ENCODE measurements at regions not wholly inside any gene's neighbourhood (a gene's known extent, or its start where the extent isn't known, plus 50 kb on each side); places are given as distances from the start of the nearest gene placed in this dataset.

DNA sequence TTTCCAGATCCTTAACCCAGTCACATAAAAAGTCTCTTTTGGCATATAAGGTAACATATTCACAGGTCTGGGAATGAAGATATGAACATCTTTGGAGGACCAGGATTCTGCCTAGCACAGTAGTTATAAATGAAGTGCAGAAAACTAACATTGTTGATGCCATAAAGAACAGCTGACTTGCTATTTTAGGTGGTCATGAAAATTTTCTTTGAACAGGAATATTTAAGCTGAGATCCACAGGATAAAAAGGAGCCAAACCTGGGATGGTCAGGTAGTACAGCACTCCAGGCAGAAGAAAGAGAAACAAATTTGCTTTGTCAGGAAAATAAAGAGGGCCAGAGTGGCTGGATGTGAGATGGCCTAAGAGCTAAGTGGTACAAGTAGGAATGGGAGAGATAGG is 80.0 kb downstream of the CENPW start:
- no peak for DNase-seq

DNA sequence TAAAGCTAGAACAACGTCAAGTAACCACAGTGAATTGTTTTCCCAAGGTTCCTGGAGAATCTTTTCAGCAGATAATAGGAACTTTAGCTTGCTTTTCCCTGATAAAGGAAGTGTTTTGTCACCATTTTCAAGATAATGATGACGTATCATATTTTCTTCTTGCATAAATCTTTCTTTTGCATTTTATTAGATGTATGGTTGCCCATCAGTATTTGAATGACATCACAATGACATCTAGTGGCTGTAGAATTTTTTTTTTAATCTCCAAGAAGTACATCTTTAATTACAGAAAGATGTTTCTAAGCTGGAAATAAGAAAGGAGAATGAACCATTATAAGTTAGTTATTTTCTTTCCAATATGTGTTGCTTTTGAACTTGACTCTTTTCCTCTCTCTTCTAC is 83.0 kb downstream of the CENPW start:
- no peak for DNase-seq

DNA sequence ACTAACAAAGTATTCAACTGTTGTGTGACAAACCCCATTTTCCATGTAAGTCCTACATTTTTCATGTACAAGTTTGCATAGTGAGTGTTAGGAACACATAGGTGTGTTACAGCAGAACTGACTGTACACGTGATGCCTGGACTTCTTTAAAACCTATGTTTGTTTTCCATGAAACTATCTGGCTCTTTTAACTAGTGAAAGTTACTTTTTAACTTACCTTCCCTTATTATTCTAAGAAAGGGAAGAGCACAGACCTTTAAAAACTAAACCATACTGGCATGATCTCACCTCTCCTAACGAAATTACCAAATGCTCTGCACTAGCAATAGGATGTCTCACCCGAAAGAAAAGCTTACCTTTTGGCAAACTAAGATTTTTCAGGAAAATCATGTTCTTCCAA is 87.8 kb downstream of the CENPW start:
- DNase-seq: no peak

DNA sequence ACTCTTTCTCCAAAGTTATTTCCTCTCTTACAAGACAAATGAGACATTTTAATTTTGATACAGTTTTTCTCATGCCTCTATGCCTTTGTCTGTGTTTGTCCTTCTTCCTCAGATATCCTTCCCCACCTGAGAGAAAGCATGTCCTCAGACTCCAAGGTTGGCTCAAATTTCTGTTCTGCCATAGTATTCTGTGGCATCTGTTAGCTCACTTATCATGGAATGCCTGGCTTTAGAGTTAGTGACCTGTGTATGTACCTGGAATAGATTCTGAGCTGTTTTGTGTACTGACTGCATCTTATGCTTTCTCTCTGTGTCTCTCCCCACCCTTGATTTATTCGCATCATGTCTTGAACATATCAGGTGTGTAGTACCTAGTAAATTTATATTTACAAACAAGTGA is 90.0 kb downstream of the CENPW start:
- no peak for DNase-seq

DNA sequence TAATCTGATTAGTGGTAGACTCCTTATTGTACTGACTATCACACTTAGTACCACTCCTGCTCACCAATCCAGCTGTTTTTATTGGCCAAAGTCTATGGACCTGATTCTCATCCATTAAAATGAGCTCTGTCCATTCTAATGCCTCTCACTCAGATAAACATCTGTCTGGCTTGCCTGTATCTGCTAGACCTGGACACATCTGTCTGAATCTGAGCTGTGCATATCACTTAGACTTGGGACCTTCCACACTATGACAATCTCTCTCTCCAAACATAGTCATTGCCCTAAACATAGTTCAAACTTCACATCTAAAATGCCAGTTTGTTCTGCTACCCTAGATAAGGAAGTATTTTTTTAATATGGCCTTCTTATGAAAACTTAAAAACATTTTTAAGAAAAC is 92.6 kb downstream of the CENPW start:
- no peak for DNase-seq

DNA sequence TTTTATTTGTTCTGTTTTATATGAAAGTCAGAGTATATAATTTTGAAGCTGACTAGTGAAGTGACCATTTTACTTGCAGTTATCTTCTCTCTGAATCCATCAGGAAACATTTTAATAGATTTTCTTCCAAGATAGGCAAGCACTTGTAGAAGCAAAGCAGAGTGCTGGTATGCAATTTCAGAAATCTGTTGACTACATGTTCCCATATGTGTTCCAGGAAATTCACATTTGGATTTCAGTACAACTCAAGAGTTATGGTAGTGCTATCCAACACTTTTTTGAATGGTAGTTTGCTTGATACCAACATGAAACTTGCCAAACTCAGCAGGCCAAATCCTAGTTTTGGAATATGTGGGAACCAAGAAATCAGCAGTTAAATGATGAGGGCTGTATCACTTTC is 94.0 kb downstream of the CENPW start:
- DNase-seq: no peak

DNA sequence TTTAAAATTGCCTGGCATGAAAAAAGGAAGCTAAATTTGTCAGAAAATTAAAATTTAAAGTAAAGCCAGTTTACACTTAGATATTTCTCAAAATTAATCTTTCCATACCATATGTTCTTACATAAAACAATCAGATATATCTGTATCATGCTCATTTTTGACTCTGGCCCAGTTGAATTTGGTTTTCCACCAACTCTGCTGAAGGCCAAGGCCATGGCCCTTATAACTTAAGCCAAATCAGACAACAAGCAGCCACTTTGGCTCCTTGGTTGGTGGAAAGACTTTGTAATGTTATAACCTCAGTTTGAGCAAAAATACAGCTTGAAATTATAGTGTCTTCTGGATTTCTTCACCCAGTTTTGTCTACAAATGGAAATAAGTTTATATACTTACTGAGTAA is 97.3 kb downstream of the CENPW start:
- no peak for DNase-seq

DNA sequence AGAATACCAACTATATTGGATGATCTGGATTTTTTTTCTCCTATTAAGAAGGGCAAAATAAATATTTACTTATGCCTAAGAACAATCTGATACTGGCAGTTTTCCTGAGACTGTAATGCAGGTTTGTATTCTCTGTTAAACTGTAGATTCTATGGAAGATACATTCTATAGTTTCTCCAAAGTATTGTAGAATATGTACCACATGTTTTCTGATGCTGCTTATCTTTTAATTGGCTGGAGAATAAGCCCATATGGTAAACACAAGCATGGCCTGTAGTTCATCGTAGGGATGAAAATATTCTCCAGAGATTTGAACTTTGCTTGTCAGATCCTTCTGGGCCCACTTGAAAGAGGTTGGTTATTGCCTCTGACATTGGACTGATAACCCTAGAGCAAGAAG is 99.1 kb downstream of the CENPW start:
- DNase-seq: no peak

DNA sequence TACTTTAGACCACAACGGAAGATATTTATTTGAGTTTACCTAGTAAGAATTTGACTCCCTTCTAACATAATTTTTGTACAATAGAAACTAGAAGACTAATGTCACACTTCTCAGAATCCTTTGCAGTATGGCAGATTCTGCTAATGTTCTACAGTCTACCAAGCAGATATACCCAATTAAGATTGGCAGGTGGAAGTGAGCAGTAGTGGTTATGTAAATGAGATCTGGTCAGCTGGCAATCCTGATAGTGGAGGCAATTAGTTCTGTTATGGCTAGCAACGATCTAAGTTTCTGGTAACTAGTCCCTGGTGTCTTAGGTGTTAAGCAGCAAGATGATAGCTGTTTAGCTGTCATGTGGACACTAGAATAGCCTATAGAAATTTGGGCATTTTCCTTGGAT is 101.0 kb downstream of the CENPW start:
- no peak for DNase-seq

DNA sequence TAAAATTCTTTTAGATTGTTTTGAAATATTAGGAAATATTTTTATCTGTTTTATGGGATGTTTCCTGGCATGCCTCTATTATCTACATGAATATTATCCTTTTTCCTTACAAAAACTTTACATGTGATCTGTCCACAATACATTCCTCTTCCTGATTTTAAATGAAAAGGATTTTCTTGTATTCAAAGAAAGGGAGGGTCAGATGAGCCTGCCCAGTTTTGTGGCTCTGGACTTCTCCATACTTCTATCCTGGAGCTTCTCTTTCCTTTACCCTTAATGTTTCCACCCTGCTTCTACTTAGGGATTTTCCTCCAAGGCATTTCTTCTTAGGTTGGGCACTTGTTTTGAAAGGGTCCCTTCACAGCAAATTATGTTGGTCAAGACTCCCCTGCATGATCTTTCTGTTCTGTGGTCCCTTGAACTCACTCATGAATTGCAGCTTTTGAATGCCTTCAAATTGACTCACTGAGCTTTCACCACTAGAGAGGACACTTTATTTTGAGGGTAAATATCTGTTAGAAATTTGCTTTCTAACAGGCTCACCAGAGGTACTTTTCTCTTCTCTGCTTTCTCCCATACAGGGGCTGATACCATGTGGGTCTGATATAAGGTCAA is 104.9 kb downstream of the CENPW start:
- no peak for DNase-seq

DNA sequence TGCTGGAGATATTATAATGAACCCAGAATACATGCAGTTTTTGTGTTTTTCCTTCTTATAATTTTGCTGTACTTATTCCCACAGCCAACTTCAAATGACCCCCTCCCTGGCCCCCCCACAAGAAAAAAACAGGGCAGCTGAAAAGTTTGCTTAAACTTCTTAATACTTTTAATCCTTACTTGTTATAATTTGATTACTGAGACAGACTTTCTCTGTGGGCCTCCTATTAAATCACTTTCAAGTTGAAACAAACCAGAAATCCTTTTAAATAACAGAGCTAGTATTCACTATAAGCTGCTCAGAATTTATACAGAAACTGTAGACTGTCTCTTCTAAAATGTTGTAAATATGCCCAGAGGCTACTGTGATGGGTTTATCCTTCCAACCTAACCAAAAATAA is 106.3 kb downstream of the CENPW start:
- DNase-seq: no peak

DNA sequence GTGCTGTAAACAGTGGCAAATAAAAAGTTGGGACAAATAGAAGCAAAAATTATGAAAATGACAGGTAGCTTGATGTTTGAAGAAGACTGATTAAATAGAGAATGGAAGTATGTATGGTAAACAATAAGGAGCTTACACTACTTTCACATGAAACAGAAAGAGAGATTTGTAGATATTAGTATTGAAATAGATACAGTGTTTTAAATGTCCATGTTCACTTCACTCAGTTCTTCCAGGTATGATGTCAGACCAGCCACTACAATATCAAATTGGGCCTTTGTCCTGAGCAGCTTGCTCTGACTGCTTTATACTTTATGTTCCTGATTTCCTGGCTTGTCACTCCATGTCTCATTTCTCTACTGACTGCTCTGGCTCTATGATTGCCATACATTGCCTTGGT is 107.5 kb downstream of the CENPW start:
- DNase-seq: no peak

DNA sequence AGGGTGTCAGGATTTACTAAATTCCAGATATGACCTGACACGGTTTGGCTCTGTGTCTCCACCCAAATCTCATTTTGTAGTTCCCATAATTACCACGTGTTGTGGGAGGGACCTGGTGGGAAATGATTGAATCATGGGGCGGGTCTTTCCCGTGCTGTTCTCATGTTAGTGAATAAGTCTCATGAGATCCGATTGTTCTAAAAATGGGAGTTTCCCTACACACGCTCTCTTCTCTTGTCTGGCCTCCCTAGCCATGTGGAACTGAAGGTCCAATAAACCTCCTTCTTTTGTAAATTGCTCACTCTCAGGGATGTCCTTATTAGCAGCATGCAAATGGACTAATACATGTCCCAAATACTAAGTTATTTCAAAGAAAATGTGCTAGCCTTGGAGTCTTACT is 121.1 kb downstream of the CENPW start:
- no peak for DNase-seq

DNA sequence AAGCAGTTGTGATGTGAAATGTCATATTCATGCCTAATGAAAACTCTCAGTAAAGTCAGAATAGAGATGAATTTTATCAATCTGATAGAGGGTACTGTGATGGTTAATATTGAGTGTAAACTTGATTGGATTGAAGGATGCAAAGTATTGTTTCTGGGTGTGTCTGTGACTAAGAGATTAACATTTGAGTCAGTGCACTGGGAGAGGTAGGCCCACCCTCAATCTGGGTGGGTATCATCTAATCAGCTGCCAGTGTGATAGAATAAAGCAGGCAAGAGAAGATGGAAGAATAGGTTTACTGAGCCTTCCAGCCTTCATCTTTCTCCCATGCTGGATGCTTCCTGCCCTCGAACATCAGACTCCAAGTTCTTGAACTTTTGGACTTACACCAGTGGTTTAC is 124.3 kb downstream of the CENPW start:
- DNase-seq: no peak

DNA sequence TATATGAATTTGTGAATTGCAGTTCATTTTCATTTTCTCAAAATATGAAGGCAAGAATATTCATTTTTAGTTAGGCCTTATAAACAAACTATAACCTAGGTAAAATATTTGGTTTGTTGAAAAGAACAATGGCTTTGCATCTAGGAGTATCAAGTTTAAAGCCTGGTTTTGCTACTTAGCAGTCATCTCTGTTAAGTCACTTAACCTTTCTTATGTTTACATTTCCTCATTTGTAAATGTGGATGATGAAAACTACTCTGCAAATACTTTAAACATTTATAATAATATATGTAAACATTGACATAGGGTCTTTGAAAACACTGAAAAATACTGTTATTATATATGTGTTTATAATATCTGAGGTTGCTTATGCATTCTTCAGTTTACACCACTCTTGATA is 135.5 kb downstream of the CENPW start:
- DNase-seq: no peak

DNA sequence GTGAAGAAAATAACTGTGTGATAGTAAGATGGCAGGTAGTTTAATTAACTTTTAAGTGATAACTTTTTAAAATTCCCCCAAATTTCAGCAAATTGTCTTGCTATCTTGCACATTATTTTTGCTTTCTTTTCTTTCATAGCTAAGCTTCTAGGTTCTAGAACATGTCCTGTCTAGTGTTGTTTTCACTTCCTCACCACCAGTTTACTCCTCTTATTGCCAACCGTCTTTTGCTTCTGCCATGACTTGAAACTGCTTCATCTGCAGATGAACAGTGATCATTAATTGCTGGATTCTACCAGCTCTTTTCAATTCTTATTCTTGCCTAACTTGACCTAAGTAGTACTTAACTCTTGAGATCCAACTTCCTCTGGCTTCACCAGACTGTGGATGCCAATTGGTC is 137.8 kb downstream of the CENPW start:
- no peak for DNase-seq

DNA sequence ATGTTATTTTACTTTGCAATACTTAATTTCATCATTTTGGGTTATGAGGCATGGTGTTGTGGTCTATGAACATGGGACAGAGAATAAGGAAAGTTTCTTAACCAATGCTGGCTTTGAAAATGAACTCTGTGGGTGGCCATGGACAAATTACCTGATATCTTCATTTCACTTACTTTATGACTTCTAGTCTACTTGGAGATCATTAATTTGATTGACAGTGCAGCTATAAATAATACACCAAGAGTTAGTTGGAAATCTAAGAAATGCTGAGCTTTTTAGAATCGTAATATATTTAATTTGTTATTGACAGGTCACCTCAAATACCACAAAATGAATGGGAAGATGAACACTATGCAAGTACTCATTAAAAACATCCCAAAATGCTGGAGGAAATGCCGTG is 140.4 kb downstream of the CENPW start:
- no peak for DNase-seq

DNA sequence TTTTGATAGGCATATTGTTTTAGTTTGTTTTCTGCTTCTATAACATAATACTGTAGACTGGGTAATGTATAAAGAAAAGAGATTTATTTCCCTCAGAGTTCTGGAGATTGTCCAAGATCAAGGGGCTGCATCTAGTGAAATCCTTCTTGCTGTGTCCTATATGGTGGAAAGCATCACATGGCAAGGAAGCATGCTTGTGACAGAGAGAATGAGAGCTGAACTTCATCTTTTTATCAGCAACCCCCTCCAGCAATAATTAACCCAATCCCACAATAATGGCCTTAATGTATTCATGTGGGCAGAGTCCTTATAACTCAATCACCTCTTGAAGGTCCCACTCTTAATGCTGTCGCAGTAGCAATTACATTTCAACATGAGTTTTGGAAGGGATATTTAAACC is 141.4 kb downstream of the CENPW start:
- DNase-seq: no peak

DNA sequence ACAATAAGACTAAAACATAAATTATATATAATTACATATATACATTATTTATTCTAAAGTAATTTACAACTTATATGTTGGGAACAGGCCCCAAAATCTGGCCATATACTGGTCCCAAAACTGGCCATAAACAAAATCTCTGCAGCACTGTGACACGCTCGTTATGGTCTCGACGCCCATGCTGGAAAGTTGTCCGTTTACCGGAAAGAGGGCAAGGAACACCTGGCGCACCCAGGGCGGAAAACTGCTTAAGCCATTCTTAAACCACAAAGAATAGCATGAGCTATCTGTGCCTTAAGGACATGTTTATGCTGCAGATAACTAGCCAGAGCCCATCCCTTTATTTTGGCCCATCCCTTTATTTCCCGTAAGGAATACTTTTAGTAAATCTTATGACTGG is 164.9 kb downstream of the CENPW start:
- no peak for DNase-seq

DNA sequence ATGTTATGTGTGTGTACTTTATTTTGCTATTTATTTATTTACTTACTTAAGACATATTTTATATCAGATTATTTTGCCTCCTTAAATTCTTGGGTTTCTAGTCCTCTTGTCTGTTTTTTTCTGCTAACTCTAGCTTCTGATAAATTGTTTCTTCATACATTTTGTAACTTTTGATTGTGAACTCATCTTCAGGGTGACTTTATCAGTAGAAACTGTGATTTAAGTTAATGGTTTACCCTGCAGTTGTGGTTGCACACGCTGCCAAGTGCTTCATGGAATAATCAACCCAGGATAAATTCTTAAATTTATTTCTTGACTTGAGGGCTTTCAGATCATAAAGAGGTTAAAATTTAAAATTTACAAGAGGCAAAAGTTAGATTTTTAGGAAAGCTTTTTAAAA is 173.3 kb downstream of the CENPW start:
- no peak for DNase-seq

DNA sequence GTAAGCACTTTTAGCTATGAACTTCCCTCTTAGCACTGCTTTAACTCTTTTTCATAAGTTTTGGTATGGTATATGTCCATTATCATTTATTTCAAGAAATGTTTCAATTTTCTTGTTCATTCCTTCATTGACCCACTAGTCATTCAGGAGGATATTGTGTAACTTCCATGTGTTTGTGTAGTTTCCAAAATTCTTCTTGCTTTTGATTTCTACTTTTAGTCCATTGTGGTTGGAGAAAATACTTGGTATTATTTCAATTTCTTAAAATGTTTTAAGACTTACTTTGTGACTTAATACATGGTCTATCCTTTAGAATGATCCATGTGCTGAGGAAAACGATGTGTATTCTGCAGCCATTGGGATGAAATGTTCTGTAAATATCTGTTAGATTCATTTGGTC is 176.5 kb downstream of the CENPW start:
- DNase-seq: no peak

DNA sequence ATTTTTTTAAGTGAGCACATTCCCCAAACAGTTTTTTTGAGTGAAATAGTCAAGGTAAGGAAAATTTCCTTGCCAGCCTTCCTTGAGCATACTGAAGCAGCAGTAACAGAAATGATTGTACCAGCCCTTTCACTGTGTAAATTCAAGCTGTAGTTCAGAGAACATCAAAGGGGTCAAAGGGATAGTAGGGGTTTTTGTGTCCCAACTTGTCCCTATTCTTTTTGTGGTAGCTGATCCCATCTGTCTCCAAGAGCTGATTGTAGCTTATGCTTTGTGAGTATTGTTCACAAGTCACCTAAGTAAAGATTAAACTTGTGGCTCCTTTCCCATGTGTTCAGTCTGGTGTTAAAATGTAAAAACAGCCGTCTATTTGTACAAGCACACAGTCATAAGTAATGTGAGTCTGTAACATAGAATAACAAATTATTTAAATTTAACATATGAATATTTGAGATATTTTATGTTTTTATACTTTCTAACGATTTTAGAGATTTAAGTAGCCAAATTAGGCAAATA is 185.0 kb downstream of the CENPW start:
- no peak for DNase-seq

DNA sequence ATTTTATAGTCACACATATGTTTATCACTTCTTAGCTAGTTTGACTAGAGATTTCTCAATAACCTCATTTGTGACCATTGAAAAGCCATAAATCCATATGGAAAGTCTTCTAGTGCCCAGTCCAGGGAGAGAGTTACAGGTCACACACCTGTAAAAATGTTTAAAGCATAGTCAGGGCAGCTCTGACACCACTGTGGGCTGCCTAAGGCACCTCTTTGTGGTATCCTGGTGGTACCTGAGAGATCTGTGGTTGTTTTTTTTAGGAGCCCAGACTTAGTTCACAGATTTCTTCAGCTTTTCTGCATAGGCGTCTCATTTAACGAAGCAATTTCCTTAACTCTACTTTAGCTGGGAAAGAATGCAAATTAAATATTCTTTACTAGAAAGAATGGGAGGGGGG is 186.6 kb downstream of the CENPW start:
- no peak for DNase-seq

DNA sequence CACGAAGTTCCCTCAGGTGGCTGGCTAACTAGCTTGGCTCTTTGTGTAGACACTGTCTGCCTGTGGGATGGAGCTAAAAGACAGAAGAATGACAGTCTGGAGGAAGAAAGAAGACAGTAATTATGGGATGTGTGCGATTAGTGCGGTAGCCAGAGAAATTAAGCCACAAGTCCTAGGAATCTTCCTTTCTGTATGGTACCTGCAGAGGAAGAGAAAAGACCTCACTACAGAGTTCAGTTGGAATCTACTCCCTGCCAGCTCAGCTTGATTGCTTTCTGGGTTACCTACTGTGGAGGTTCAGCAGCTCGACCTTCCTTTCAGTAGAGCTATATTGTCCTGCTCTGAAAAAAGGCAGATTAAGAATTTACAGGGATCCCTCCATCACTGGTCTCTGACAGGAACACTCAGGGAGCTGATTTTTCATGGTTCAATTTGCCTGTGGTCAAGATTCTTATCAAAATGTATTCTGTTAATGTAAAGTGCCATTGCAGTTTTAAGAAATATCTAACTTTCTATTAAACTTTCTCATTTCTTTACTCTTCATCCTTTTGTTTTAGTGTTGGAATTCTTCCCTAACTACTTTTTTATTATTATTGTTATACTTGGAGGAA is 187.2 kb downstream of the CENPW start:
- no peak for DNase-seq

DNA sequence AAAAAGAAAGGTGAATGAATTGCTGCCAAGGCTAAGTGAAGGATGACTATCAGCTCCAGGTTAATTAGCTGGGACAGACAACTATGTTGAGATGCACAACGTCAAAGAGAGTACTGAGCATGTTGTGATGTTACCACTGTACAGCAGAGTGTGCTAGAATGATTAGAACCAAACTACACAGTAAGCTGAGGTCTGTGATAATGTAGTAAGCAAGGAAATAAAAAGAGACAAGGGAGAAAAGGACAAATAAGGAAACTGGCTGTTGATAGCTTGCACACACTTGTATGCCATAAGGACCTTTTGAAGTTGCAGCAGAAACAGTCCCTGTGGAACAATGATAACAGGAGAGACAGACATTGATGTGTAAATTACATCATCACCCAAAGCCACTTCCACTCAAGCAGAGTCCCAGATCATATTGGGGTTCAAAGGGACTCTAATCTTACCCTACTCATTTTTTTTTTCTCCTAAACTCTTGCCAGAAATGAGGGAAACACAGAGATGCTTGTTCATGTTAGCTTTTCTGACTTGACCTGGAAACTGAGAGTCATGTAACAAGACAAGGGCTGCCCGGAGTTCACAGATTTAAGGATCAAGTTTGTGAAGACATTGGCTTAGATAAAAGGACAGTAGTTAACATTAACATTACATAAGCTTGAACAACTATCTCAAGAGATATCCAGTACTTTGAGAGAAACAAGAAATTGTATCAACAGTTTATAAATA is 189.9 kb downstream of the CENPW start:
- DNase-seq: no peak

Measured in NCI-H526 treated with DMSO at 0.1 percent for 48 hours (cell line).